ENCODE measurements at regions not wholly inside any gene's neighbourhood (a gene's known extent, or its start where the extent isn't known, plus 50 kb on each side); places are given as distances from the start of the nearest gene placed in this dataset.

DNA sequence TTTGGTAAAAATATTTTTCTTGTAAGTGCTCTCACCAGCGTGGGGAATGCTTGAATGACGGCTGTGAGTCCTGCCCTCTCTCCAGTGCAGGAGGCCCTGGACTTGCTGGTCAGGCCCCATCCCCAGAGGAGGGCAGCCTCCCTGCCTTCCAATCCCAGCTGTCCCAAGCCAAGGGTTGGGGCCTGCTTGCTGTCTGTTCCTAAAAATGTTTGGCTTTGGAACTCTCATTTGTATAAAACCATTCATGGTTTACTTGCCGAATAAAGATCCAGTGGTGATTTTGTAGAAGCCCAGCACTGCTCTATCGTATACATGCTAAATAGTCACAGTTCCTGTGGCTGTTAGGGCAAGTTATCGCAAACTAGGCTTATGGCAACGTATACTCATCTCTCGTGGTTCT is 121.7 kb downstream of the GLRX3 start:
- DNase-seq (ENCODE audit: low spot score) (no peak), ATAC-seq (ENCODE audit: low FRiP score) (no peak)
- TF ChIP-seq, protein P1, sequence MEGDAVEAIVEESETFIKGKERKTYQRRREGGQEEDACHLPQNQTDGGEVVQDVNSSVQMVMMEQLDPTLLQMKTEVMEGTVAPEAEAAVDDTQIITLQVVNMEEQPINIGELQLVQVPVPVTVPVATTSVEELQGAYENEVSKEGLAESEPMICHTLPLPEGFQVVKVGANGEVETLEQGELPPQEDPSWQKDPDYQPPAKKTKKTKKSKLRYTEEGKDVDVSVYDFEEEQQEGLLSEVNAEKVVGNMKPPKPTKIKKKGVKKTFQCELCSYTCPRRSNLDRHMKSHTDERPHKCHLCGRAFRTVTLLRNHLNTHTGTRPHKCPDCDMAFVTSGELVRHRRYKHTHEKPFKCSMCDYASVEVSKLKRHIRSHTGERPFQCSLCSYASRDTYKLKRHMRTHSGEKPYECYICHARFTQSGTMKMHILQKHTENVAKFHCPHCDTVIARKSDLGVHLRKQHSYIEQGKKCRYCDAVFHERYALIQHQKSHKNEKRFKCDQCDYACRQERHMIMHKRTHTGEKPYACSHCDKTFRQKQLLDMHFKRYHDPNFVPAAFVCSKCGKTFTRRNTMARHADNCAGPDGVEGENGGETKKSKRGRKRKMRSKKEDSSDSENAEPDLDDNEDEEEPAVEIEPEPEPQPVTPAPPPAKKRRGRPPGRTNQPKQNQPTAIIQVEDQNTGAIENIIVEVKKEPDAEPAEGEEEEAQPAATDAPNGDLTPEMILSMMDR (IDR thresholded peaks at IDR 0.05) = no peak

DNA sequence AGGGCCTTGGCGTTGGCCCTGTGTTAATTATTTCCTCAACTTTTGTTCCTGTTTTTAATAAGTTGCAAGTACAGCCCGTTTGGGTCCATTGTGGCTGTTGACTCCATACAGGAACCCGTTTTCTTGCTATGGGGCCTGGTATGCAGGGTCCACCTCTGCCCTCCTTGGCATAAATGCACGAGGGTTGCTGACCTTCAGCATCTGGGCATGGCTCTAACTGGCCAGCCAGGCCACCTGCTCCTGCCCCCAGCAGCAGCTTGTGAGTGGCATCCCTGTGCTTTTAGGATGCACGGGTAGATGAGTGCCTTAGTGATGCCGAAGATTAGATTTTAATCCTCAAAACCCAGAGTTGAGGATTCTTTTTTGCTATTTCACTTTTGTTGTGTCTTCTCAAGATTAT is 123.2 kb downstream of the GLRX3 start:
- no peak for DNase-seq (ENCODE audit: low spot score)
- no peak for ATAC-seq (ENCODE audit: low FRiP score)
- TF ChIP-seq, protein P1 (IDR thresholded peaks at IDR 0.05) = no peak

DNA sequence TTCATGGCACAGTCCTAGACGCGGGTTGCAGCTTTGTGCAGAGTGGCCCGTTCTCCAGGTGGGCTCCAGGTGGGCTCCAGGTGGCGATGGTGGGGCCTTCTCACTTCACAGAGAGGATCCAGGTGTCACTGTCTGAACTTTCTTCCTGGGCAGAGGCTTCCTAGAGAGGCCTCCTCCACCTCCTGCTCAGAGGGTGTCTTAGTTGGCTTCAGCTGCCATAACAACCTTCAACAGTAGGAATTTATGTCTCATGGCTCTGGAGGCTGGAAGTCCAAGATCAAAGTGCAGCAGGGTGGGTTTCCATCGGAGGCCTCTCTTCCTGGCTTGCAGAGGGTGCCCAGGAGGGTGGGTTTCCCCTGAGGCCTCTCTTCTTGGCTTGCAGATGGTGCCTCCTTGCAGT is 125.1 kb downstream of the GLRX3 start:
- DNase-seq (ENCODE audit: low spot score) = no peak
- TF ChIP-seq, protein P1 (IDR thresholded peaks at IDR 0.05) = no peak
- ATAC-seq (ENCODE audit: low FRiP score) = no peak

DNA sequence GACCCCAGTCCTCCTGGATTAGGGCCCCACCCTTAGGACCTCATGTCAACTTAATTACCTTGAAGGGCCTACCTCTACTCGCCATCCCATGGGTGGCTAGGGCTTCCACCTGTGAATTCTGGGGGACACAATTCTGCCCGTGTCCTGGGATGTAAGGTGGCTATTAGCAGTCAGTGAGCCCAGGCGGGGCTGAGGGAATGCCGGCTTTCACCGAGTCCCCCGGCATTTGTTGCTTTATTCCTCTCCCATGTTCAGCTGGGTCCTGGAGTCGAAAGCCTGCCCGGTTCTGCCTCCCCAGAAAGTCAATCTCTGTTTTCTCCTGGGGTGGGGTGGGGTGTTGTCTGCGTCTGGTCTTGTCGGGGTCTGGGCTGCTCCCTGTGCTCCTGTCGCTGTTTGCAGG is 125.6 kb downstream of the GLRX3 start:
- ATAC-seq (ENCODE audit: low FRiP score) = no peak
- TF ChIP-seq, protein P1 (IDR thresholded peaks at IDR 0.05) = no peak
- DNase-seq (ENCODE audit: low spot score) = no peak

DNA sequence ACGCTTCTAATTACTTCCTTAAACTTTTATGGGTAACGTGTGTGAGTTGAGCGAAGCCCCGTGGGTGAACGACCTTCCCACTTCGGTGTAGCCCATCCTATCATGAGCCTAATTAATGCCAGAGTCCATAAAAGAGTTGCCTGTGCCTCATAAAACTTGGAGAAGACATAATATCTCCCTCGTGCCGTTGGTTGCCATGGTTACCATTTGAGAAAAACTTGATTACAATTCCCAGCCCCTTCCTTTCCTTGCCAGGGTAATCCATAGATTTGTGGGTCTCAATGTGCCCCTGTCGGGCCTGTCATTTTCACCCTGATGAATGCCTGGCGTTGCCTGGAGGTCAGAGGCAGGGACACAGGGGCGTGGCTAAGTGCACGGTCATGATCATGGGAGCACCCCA is 127.1 kb downstream of the GLRX3 start:
- TF ChIP-seq, protein P1 (IDR thresholded peaks at IDR 0.05) = no peak
- DNase-seq (ENCODE audit: low spot score) (no peak), ATAC-seq (ENCODE audit: low FRiP score) (no peak)

DNA sequence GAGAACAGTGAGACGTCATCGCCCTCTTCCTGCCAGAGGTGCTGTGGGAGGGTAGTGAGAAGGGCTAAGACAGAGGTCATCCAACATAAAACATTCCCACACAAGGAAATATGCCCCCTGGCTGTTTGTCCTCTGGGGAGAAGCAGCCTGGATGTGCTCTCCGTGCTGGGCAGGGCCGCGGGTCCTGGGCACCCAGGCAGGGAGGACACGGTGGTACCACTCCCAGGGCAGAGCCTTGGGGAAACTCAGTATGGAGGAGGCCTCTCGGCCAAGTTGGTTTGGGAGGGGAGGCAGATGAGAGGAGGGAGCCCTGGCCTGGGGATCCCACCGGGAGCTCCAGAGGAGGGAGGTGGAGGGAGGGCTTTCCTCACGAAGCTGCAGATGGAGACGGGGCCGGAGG is 129.4 kb downstream of the GLRX3 start:
- TF ChIP-seq, protein P1 (IDR thresholded peaks at IDR 0.05) = no peak
- ATAC-seq (ENCODE audit: low FRiP score) (no peak), DNase-seq (ENCODE audit: low spot score) (no peak)

DNA sequence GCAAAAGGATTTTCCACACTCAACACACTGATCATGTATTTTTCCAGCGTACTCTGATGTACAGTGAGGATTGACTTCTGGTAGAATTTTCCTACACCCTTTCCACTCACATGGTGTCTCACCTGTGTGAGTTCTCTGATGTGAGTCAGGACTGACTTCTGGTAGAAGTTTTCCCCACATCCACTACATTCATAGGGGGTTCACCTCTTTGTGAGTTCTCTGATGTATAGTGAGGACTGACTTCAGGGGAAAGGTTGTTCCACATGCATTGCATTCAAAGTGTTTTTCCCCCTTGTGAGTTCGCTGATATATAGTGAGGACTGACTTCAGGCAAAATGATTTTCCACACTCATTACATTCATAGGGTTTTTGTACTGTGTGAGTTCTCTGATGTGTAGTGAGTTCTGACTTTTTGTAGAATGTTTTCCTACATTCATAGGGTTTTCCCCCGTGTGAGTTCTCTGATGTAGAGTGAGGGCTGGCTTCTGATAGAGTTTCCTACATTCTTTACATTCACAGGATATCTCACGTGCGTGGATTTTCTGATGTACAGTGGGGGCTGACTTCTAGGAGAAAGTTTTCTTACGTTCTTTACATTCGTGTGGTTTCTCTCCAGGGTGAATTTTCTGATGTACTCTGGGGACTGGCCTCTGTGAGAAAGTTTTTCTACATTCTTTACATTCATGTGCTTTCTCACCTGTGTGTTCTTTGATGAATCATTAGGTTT is 146.5 kb downstream of the GLRX3 start:
- no peak for DNase-seq (ENCODE audit: low spot score)
- TF ChIP-seq, protein P1 (IDR thresholded peaks at IDR 0.05) = no peak
- no peak for ATAC-seq (ENCODE audit: low FRiP score)
